Tibial artery (tissue), 4 donors: ENCODE measurements at regions not wholly inside any gene's neighbourhood (a gene's known extent, or its start where the extent isn't known, plus 50 kb on each side); places are given as distances from the start of the nearest gene placed in this dataset.

Experiments used
- DNase-seq, 2 donors: peaks; one replicate each; pipeline ENCODE4 v3.0.0-alpha.2; 2019
- H3K27ac ChIP-seq, 2 donors: fragments of 200-600 bp; sonication (generic) in 1 of 2; 1 replicate in 1 of 2; 2 replicates in 1 of 2; pipeline ENCODE4 v1.5.1; 2018 to 2019; ENCODE audit warnings: mild to moderate bottlenecking in 1 of 2
- H3K27me3 ChIP-seq, 2 donors: fragments of 200-600 bp; sonication (generic) in 1 of 2; one replicate each; pipeline versions ENCODE4 v1.5.1 to v1.6.0; 2016 to 2019
- H3K36me3 ChIP-seq, 3 donors: fragments of 200-600 bp; sonication (generic) in 2 of 3; one replicate each; pipeline ENCODE4 v1.5.1; 2016 to 2019; ENCODE audit warnings: mild to moderate bottlenecking in 2 of 3
- H3K4me1 ChIP-seq, 4 donors: fragments of 200-600 bp; sonication (generic) in 2 of 4; 1 replicate in 3 of 4; 2 replicates in 1 of 4; pipeline ENCODE4 v1.5.1; 2016 to 2019
- H3K4me3 ChIP-seq, 2 donors: fragments of 200-600 bp; sonication (generic) in 1 of 2; 1 replicate in 1 of 2; 2 replicates in 1 of 2; pipeline ENCODE4 v1.5.1; 2018 to 2019; ENCODE audit warnings: mild to moderate bottlenecking in 2 of 2
- H3K9me3 ChIP-seq, 3 donors: fragments of 200-600 bp; sonication (generic) in 1 of 3; one replicate each; pipeline ENCODE4 v1.5.1; 2016 to 2019
- CTCF ChIP-seq, 2 experiments: fragments of 200-600 bp in 1 of 2; fragments of 450-650 bp in 1 of 2; IDR thresholded peaks; one replicate each; pipeline ENCODE4 v1.5.1; 2017 to 2019; ENCODE audit warnings: antibody characterized with exemption in 2 of 2, mild to moderate bottlenecking in 1 of 2, moderate library complexity in 1 of 2
- intact Hi-C: fragments of 100-400 bp; cut with DNase I; formaldehyde crosslinking; loops from one replicate; pipeline ENCODE4 v1.15.0; 2023; ENCODE audit warnings: low total_unique reads

DNA sequence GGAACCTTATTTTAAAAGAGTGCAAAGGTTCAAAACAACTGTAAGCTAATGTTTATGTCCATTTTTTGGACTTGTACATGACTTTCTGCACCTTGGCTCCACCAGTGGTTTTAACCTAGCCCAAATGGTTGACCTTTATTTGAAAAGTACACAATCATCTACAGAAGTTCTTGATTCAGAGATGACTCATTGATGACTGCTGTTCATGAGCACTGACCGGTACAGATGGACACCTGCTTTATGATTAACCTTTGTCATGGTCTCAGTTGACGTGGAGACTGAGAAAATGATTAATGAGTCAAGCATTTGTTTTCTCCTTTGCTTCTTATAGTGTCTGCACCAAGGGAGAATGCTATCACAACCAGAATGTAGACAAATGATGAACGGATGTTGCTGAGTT lies 55.7 kb upstream of the PTER start:
- no peaks in the 10 kb centered on the region for H3K4me1 ChIP-seq
- no peak overlapping the region for H3K4me3 ChIP-seq
- no peak for TF ChIP-seq CTCF (IDR thresholded peaks at IDR 0.05)
- intact Hi-C loops, result no loop called here
- no peak overlapping the region for H3K27ac ChIP-seq
- DNase-seq, result no peak
- H3K36me3 ChIP-seq, result no peaks in the 10 kb centered on the region
- H3K9me3 ChIP-seq, result no peaks in the 10 kb centered on the region
- H3K27me3 ChIP-seq, result no peaks in the 10 kb centered on the region

- H3K9me3 ChIP-seq, result no peaks in the 10 kb centered on the region
- no peak overlapping the region for H3K4me3 ChIP-seq
- H3K27ac ChIP-seq, result no peak overlapping the region
- no peaks in the 10 kb centered on the region for H3K27me3 ChIP-seq
- no peak for TF ChIP-seq CTCF (IDR thresholded peaks at IDR 0.05)
- no peaks in the 10 kb centered on the region for H3K4me1 ChIP-seq
- intact Hi-C loops, result no loop called here
- no peaks in the 10 kb centered on the region for H3K36me3 ChIP-seq
- no peak for DNase-seq
Measured at GRCh38 chr10:16384021-16384420, 52.8 kb upstream of the PTER start.

DNA sequence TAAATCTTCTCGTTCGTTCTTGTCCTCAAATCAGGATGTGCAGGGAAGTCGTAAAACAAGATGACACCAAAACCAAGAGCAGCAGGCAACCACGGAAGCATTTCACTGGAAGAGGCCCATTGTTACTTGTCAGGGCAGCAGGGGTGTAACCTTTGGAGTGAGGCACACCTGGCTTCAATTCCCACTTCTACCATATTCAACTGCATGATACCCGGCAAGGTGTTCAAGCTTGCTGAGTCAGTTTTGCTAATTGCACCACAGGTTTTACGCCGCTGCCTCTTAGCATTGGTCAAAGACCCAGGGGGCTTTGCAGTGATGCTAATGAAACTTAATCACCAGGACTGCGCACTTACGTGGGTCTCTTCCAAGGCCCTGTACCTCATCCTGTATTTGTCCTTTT lies 50.0 kb upstream of the PTER start:
- no peaks in the 10 kb centered on the region for H3K4me1 ChIP-seq
- no peak for TF ChIP-seq CTCF (IDR thresholded peaks at IDR 0.05)
- H3K9me3 ChIP-seq, result no peaks in the 10 kb centered on the region
- no peaks in the 10 kb centered on the region for H3K36me3 ChIP-seq
- H3K27ac ChIP-seq, result no peak overlapping the region
- no peak for DNase-seq
- no peaks in the 10 kb centered on the region for H3K27me3 ChIP-seq
- intact Hi-C loops, result no loop called here
- no peak overlapping the region for H3K4me3 ChIP-seq
